GM19455 (cell line): ENCODE measurements at regions not wholly inside any gene's neighbourhood (a gene's known extent, or its start where the extent isn't known, plus 50 kb on each side); places are given as distances from the start of the nearest gene placed in this dataset.

ENCODE experiments used
- ATAC-seq: cut with Tn5 transposase; IDR thresholded peaks from one replicate; pipeline ENCODE4 v1.9.1; 2021; ENCODE audit not compliant: unreplicated experiment

DNA sequence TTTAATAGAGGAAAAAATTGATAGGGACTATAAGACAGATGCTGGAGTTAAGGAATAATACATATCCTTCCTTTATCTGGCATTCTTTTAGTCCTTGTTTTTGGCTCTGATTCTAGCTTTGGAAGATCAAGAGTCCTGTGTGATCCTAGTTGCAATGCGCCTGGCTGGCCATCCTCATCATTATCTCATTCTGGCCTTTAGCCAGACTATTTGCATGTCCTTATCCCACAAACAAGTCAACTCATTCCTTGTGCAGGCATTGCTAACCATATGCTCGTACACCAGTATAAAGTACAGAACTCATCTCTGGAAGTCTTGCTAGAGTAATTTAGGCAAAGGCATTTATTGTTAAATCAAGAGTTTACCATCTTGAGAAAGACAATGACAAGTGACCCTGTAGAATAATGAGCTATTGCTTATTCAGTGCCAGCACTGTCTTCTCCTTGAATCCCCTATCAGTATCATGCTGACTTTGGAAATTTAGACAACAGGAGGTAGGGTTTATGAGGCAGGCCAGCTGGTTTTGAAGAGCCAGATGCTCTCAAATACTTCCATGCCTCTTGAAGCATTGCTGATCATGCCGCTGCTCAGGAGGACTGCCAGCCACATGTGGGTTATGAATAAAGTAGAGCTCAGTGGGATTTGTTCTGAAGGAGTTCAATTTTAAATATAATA lies 1730.3 kb upstream of the TENM3 start:
- no peak for ATAC-seq

GRCh38 chr4:180518906-180519305 lies 1724.3 kb upstream of the TENM3 start:
- ATAC-seq = no peak

DNA sequence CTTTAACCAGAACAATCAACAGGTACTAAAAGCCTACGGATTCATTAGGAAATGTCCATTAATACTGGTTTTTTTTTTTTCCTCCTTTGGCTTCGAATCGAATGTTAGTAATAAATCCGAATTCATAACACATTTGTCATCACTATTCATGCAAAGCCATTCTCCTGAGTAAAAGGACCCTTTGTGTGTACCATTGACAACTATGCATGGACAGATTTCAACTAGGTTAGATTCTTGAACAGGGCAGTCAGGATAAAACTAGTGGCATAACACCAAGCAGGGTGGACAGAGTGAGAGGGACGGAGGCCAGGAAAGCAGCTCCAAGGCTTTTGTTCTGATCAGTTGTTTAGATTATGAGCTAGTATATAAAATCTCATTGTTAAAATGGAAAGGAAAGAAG lies 1722.0 kb upstream of the TENM3 start:
- ATAC-seq = no peak

GRCh38 chr4:180525523-180526077 lies 1717.6 kb upstream of the TENM3 start:
- ATAC-seq = no peak

DNA sequence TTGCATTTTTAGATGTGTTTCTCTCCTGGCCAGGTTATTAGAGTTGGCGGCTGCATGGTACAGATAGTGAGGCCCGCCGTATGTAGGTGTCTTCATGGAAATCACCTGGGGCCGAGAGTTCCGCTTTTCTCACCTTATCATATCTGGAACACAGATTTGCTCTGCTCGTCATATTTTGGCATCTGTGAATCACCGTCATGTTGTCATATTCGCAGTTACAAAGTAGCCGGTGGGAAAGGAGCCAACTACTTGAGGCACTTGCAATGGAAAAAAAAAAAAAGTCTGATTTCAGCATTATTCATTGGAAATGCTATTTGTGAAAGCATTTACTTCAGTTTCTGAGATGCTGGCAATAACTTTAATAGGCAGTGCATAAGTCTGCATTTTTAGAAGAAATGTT lies 1715.2 kb upstream of the TENM3 start:
- no peak for ATAC-seq

GRCh38 chr4:180530787-180531186 lies 1712.4 kb upstream of the TENM3 start:
- no peak for ATAC-seq

- no peak for ATAC-seq
These were observed 1710.5 kb upstream of the TENM3 start for GRCh38 chr4:180532691-180533090.

DNA sequence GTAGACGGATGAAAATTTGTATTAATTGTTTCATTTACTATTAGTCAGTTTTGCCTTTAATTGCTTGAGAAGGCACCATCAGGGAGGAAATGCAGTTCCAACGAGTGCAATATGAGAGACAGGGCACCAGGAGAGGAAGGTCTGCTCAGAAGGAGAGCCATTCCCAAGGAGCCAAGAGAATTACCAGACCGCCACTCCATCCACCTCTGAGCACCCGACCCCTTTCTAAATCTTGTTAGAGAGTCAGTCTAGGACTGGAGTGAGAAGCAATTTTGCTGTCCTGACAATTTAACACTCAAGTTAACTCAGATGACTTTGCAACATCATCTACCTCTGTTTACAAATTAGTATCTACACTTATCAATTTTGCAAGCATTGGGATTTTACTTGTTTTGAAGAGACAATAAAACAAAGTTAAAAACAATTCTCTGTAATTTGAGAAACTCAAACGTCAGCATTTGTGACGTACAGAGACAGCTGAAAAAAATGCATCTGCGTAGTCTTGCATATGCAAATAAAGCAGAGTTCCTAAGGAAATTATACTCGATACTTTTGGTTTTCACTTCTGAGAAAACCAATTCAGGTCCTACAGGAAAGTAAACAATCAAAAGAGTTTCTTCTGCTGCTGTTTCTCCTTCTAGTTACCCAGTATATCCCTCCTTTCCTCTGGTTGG lies 1704.7 kb upstream of the TENM3 start:
- ATAC-seq = no peak

DNA sequence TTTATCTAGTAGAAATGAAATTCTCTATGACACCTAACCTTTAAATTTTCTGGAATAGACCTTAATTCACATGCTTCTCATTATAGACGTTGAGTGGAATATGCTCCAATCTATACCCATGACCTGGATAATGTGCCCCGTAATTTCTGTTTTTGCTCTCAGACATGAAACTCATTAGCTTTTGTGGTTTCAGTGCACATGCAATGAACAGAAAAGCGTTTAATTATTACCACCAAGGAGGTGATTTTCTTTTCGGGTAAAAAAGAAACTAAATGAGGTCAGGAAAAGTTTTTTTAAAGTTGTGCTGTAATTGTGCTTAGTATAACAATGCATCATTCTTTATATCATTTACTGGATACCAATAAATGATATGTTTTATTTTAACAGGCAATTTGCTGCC lies 1703.9 kb upstream of the TENM3 start:
- no peak for ATAC-seq

GRCh38 chr4:180541678-180542077 lies 1701.5 kb upstream of the TENM3 start:
- ATAC-seq = no peak

- no peak for ATAC-seq
These were observed 1700.6 kb upstream of the TENM3 start for GRCh38 chr4:180542445-180543100.

DNA sequence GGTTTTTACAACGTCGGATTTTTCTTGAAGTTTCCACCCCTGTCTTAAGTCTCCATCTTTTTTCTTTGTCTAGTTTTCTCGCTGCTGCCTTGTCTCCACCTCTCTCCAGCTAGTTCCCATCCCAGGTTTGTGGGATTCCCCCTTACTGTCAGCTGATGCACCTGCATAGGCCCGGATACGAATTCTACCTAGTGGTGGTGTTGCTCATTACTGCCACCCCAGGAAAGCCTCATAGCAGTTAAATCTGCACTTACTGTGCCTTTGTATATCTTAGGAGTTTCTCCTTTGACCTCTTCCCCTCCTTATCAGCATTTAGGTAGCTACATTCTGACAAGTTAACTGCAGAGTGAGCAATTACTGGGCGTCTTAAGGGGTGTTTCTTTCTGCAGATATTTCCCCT lies 1693.1 kb upstream of the TENM3 start:
- no peak for ATAC-seq

GRCh38 chr4:180557348-180557747 lies 1685.9 kb upstream of the TENM3 start:
- ATAC-seq = no peak

DNA sequence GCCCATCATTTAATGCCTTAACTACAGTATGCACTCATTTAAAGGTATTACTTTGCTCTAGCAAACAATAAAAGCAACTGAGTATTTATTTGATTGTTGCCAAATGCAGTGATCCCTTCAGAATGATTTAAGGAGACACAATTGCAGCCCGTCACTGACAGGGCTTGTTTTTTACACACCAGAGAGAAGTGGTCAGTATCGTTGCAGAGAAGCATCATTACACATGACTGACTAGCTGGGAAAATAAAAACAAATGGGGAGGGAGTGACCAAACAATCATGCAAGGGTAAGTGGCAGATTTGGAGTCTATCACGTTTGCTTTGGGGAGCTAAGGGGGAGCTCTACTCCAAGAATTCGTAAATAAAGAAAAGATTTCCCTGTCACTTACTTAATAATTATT lies 1685.3 kb upstream of the TENM3 start:
- no peak for ATAC-seq

GRCh38 chr4:180558427-180558826 lies 1684.8 kb upstream of the TENM3 start:
- ATAC-seq = no peak

DNA sequence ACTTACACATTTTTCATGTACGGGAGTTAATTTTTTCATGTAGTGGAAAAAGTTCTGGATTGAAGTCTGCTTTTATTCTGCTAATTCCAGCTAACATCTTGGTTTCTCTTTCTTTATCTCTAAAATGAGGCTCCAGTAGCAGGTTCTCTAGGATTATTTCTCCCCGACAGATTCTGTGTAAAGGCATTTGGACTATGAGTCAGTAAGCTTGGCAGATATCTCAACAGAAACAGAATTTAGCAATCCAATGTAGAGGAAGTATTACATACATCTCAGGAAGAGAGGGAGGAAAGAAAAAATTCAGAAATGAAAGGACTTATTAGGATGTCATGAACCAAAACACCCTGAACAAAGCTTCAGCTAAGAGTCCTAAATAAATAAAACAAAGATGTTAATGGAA lies 1682.3 kb upstream of the TENM3 start:
- ATAC-seq = no peak

DNA sequence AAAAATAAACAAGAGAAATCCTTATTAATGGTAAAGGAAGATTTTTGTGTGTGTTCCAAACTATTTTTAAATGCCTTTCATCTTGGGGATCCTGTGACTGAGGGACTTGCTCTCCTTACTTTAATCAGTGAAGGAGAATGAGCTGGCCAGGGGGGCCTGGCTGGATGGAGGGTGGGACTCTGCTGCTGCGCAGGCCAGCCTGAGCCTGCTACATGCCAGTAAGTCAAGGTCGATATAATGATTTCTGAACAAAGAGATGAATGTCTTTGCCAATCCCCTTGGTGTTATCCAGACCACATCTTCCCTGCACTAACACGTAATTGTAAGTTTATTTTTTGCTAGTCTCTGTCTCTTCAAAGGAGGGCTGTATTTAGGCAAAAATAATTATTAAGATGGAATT lies 1679.2 kb upstream of the TENM3 start:
- ATAC-seq = no peak

- ATAC-seq = no peak
These were observed 1678.8 kb upstream of the TENM3 start for GRCh38 chr4:180564448-180564847.

GRCh38 chr4:180565856-180566431 lies 1677.3 kb upstream of the TENM3 start:
- ATAC-seq = no peak

GRCh38 chr4:180566492-180566891 lies 1676.7 kb upstream of the TENM3 start:
- ATAC-seq = no peak

DNA sequence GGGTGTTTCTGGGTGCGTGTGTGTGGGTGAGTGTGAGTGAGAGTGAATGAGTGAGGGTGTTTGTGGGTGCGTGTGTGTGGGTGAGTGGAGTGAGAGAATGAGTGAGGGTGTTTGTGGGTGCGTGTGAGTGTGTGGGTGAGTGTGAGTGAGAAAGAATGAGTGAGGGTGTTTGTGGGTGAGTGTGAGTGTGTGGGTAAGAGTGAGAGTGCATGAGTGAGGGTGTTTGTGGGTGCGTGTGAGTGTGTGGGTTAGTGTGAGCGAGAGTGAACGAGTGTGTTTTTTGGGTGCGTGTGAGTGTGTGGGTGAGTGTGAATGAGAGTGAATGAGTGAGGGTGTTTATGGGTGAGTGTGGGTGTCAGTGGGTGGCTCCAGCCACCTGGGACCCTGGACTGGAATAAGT lies 1676.1 kb upstream of the TENM3 start:
- ATAC-seq = no peak
